ENCODE measurements at regions not wholly inside any gene's neighbourhood (a gene's known extent, or its start where the extent isn't known, plus 50 kb on each side); places are given as distances from the start of the nearest gene placed in this dataset.

DNA sequence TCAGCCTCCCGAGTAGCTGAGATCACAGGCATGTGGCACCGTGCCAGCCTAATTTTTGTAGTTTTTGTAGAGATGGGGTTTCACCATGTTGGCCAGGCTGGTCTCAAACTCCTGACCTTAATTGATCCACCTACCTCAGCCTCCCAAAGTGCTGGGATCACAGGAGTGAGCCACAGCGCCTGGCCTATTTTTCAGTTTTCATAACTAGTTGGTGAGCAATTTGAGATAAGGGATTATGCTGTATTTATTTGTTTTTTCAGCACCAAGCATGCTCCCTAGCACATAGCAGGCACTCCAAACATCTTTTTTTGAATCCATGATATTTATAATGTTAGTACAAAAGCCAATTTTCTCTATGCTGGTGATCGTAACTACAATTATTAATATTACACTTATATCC is 541.2 kb downstream of the SNAPC1 start:
- no peak for ATAC-seq
- no peak for DNase-seq

DNA sequence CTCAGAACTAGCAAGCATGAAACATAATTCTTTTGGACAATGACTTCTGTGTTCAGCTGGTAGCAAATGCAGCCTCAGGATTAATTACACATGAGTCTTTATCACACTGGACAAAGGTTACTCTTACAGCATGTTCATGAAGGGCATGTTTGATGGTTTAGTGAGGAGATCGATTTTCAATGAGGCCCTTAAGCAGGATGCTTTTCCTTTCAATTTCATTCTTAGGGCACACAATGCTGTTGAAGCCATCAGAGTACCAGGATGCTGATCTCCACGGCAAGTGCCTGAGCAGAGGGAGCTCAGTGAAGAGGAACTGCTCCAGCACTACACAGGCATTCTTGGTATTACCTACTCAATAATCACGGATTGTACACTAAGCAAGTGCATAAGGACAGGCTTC is 542.0 kb downstream of the SNAPC1 start:
- H3K27me3 Mint-ChIP-seq = no peaks in the 10 kb centered on the region
- no peaks in the 10 kb centered on the region for H3K36me3 Mint-ChIP-seq
- no peak for DNase-seq
- H3K27ac Mint-ChIP-seq = no peak overlapping the region
- CTCF ChIA-PET = no interaction called here
- no peaks in the 10 kb centered on the region for H3K9me3 Mint-ChIP-seq (ENCODE audit: low read depth)
- no peak for ATAC-seq
- no peak overlapping the region for H3K4me3 Mint-ChIP-seq
- H3K4me1 Mint-ChIP-seq = no peaks in the 10 kb centered on the region

More for the DNA sequence above, 541.2 kb downstream of the SNAPC1 start:
- Mint-ChIP-seq H3K4me1 (no peaks in the 10 kb centered on the region), H3K27me3 (no peaks in the 10 kb centered on the region), H3K36me3 (no peaks in the 10 kb centered on the region), H3K9me3 (ENCODE audit: low read depth) (no peaks in the 10 kb centered on the region), H3K4me3 (no peak overlapping the region), H3K27ac (no peak overlapping the region)
- CTCF ChIA-PET = no interaction called here

DNA sequence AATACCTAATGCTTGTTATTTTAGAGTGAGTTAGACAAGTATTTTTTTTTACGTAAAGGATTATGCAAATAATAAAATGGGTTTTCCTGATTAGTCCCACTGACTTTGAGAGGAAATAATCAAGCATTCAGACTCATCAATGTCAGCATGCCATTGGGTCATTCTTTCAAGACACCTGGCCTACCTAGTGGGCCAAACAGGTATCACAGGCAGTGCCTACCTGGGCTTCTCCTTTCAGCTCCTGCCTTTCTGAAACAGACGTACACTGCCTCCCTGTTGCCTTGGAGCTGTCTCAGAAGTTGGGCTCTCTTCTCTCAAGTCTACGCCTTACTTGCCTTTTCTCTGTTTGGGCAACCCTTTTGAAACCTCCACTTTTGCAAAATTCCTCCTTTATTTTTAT is 545.6 kb downstream of the SNAPC1 start:
- no peaks in the 10 kb centered on the region for H3K27me3 Mint-ChIP-seq
- CTCF ChIA-PET = no interaction called here
- no peaks in the 10 kb centered on the region for H3K36me3 Mint-ChIP-seq

DNA sequence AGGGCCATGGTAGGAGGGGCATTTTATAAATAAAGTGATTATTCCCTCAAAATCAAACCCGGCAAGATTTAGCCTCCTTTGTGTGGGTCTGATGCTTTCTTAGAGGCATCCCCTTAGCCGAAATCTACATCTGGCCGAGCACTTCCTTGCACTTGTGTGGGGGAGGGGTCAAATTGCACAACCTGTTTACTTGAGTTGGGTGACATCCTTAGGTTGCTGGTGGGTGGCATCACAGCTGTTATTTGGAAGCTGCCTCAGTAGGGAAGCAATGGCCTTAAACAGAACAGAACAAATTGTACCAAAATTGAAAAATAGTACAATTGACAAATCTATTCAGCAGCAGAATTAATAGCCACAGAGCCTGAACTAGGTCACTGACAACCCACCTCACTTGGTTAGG is 546.1 kb downstream of the SNAPC1 start:
- Mint-ChIP-seq H3K36me3 (no peaks in the 10 kb centered on the region), H3K9me3 (ENCODE audit: low read depth) (no peaks in the 10 kb centered on the region), H3K4me3 (no peak overlapping the region), H3K27ac (no peak overlapping the region), H3K4me1 (no peaks in the 10 kb centered on the region), H3K27me3 (no peaks in the 10 kb centered on the region)
- no peak for DNase-seq
- ATAC-seq = no peak
- CTCF ChIA-PET = no interaction called here

More for the DNA sequence above, 545.6 kb downstream of the SNAPC1 start:
- Mint-ChIP-seq H3K9me3 (ENCODE audit: low read depth) (no peaks in the 10 kb centered on the region), H3K4me1 (no peaks in the 10 kb centered on the region), H3K27ac (no peak overlapping the region), H3K4me3 (no peak overlapping the region)
- ATAC-seq (no peak), DNase-seq (no peak)

DNA sequence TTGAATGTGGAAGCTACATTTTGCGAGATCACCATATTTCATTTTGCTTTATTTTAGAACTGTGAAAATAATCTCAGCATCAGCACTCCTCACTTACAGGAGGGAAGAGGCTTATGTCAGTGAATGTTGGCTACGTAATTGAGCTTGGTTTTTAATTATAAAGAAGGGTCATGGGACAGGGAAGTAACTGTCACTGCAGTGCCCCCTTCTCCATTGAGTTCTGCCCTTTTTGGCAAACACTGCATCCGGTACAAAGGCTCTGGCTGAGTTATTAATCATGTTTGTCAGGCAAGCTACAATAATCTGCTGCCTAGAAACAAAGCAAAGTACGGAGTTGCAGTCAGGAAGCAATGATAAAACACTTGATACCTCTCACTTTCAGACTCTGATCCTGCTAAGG is 546.7 kb downstream of the SNAPC1 start:
- Mint-ChIP-seq H3K9me3 (ENCODE audit: low read depth) (no peaks in the 10 kb centered on the region), H3K4me1 (no peaks in the 10 kb centered on the region), H3K27me3 (no peaks in the 10 kb centered on the region), H3K36me3 (no peaks in the 10 kb centered on the region), H3K27ac (no peak overlapping the region), H3K4me3 (no peak overlapping the region)
- ATAC-seq (no peak), DNase-seq (no peak)
- CTCF ChIA-PET = no interaction called here

DNA sequence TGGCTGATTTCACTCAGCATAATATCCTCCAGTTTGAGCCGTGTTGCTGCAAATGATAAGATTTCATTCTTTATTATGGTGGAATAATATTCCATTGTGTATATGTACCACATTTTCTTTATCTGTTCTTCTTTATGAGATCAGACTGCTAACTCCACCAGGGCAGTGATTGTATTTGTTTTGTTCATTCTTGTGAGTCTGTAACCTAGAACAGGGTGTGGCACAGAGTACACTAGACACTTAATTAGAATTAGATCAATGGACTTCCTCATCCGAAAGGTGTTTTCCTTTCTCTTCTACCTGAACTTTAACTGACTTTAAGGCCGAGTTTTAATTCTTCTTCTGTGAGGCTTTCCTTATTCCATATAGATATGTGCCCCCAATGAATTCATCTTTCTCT is 551.0 kb downstream of the SNAPC1 start:
- Mint-ChIP-seq H3K4me3 (no peak overlapping the region), H3K27ac (no peak overlapping the region), H3K9me3 (ENCODE audit: low read depth) (no peaks in the 10 kb centered on the region), H3K27me3 (no peaks in the 10 kb centered on the region), H3K36me3 (no peaks in the 10 kb centered on the region), H3K4me1 (no peaks in the 10 kb centered on the region)
- CTCF ChIA-PET = no interaction called here
- no peak for DNase-seq
- ATAC-seq = no peak

DNA sequence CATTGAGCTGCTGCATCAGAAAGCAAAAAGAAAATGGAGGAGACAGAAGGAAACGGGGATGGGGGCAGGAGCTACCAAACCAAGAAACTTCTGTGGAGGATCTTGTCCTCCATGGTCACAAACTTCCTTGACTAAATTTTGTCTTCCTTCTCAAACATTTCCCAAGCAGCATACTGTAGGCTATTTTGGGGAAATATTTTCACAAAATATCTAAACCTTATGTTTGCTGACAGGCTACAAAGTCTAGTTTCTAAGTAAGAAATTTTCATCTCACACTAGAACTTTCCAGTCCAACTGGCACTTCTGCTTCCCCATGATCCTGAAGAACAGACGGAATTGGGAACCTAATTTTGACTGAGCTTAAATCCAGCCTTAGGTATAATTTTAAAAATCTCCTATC is 552.0 kb downstream of the SNAPC1 start:
- Mint-ChIP-seq H3K9me3 (ENCODE audit: low read depth) (no peaks in the 10 kb centered on the region), H3K27ac (no peak overlapping the region), H3K4me3 (no peak overlapping the region), H3K27me3 (no peaks in the 10 kb centered on the region), H3K36me3 (no peaks in the 10 kb centered on the region), H3K4me1 (no peaks in the 10 kb centered on the region)
- no peak for ATAC-seq
- DNase-seq = no peak
- CTCF ChIA-PET = no interaction called here

DNA sequence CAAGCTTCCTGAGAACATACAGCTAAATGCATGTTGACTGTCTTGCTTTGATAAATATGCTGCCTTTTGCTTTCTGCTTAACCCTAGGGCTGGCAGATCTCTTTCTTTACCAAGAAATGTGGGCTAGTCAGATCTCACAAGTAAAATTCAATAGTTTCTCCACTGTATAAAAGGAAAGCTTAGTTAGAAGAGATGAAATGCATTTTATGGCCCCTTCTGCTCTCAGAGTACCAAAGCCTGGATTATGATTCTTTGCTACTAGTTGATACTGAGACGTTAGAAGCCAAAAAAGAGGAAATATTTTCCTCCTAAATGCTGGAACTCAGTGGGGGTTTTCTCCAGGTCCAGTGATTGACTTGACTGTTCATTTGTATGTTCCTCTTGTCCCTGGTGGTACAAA is 552.7 kb downstream of the SNAPC1 start:
- Mint-ChIP-seq H3K4me3 (no peak overlapping the region), H3K36me3 (no peaks in the 10 kb centered on the region), H3K9me3 (ENCODE audit: low read depth) (no peaks in the 10 kb centered on the region), H3K27me3 (no peaks in the 10 kb centered on the region), H3K4me1 (no peaks in the 10 kb centered on the region), H3K27ac (no peak overlapping the region)
- CTCF ChIA-PET = no interaction called here
- ATAC-seq (no peak), DNase-seq (no peak)

DNA sequence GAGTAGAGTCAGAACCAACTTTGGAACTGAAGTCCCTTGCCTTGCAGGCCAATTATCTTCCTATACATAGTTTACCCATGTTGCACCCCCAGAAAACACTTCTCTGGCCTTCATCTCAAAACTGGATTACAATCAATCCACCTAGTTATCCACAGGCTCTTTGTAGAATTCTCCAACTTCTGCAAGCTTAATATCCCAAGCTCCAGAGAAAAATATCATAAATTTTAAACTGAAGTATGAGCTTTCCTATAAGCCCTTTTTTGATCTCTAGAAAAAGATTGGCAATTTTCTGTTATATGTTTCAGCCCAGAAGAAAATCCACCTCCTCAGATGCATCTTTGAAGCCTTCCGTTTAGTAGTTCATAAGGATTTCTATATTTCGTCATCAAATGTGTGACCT is 553.4 kb downstream of the SNAPC1 start:
- CTCF ChIA-PET = no interaction called here
- Mint-ChIP-seq H3K27ac (no peak overlapping the region), H3K9me3 (ENCODE audit: low read depth) (no peaks in the 10 kb centered on the region), H3K27me3 (no peaks in the 10 kb centered on the region), H3K4me3 (no peak overlapping the region), H3K4me1 (no peaks in the 10 kb centered on the region), H3K36me3 (no peaks in the 10 kb centered on the region)
- ATAC-seq (no peak), DNase-seq (no peak)

DNA sequence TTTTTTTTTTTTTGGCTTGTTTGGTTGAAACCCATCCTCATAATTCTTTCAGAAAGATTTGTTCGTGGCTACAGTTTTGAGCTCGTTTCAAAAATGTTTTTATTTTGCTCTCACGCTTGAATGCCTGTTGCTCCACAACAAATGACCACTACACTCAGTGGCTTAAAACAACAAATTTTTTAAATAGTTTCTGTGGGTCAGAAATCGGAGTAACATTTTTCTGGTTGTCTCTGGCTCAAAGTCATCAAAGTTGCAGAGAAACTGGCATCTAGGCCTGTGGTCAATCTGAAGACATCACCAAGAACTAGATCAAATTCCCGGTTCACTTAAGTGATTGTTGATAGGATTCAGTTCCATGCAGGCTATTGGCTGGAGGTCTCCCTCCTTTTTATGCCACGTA is 560.0 kb downstream of the SNAPC1 start:
- Mint-ChIP-seq H3K36me3 (no peaks in the 10 kb centered on the region), H3K9me3 (ENCODE audit: low read depth) (peaks cover 3% of the 10 kb centered on the region), H3K27me3 (no peaks in the 10 kb centered on the region), H3K27ac (no peak overlapping the region), H3K4me3 (no peak overlapping the region), H3K4me1 (no peaks in the 10 kb centered on the region)
- ATAC-seq (no peak), DNase-seq (no peak)
- CTCF ChIA-PET = no interaction called here

DNA sequence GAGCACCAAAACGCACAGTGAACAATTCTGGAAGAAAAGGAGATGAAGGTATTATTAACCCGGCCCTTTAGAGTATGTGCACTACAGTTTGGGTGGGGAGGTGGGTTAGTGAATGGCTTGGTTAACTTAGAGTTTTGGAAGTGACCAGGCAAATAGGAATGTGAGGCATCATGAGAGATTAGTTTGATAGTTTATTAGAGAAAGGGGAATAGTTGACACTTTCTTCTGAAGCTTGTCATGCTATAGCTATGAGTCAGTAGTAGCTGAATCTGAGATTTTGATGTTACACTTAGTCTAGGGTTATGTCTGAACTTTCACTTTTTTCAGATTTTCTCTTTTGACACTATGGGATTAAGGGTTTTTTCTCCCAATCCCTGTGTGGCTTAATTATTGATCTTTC is 567.2 kb downstream of the SNAPC1 start:
- Mint-ChIP-seq H3K27ac (no peak overlapping the region), H3K4me3 (no peak overlapping the region), H3K36me3 (no peaks in the 10 kb centered on the region), H3K9me3 (ENCODE audit: low read depth) (no peaks in the 10 kb centered on the region), H3K4me1 (no peaks in the 10 kb centered on the region), H3K27me3 (no peaks in the 10 kb centered on the region)
- CTCF ChIA-PET = no interaction called here
- DNase-seq (no peak), ATAC-seq (no peak)

DNA sequence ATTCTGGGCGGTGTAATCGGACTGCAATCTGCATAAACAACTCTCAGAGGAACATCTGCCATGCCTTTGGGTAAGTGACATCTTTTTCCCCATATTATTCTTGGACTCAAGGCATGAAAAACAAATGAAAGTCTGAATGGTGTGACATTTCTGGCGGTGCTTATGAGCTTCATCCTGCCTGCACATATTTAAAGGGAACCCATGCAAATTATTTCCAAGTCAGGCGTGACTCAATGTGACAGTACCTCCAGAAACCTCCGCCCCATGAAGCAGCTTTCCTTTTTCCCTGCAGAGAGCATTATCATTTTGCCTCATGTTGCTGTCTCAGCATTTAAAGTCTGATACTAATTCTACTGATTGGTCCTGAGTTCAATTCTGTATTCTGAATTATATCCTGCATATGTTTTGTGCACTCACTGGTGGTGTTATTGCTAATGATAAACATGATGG is 585.4 kb downstream of the SNAPC1 start:
- Mint-ChIP-seq H3K36me3 (no peaks in the 10 kb centered on the region), H3K4me1 (no peaks in the 10 kb centered on the region), H3K27me3 (no peaks in the 10 kb centered on the region), H3K27ac (no peak overlapping the region), H3K4me3 (no peak overlapping the region), H3K9me3 (ENCODE audit: low read depth) (peaks cover 5% of the 10 kb centered on the region)
- CTCF ChIA-PET = no interaction called here
- ATAC-seq (no peak), DNase-seq (no peak)

DNA sequence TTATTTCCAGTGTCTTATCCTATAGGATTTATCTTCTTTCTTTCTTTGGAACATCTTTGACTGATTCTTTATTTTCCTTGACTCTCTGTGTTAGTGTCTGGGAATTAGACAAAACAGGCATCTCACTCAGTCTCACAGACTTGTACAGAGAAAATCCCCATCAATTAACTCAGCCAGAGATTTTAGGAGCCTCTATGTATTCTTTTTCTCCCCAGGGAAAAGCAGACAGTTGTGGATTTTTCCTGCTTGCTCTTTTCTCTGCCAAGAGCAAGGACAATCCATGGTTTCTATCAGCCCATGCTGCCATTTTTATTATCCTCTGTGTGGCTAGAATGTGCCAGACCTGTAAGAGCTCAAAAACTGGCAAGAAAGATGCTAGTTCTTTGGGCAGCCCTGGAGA is 595.1 kb downstream of the SNAPC1 start:
- CTCF ChIA-PET = no interaction called here
- DNase-seq (no peak), ATAC-seq (no peak)
- no peak overlapping the region for H3K27ac Mint-ChIP-seq
- peaks cover 11% of the 10 kb centered on the region for H3K9me3 Mint-ChIP-seq (ENCODE audit: low read depth)
- H3K4me1 Mint-ChIP-seq = no peaks in the 10 kb centered on the region
- H3K4me3 Mint-ChIP-seq = no peak overlapping the region
- H3K36me3 Mint-ChIP-seq = no peaks in the 10 kb centered on the region
- no peaks in the 10 kb centered on the region for H3K27me3 Mint-ChIP-seq

DNA sequence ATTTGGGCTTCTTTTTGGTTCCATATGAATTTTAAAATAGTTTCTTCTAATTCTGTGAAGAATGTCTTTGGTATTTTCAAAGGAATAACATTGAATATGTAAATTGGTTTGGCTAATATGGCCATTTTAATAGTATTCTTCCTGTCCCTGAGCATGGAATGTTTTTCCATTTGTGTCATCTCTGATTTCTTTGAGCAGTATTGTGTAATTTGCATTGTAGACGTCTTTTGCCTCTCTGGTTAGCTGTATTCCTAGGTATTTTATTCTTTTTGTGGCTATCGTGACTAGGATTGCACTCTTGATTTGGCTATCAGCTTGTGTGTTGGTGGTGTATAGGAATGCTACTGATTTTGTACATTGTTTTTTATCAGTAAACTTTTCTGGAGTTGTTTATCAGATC is 601.9 kb downstream of the SNAPC1 start:
- Mint-ChIP-seq H3K4me1 (no peaks in the 10 kb centered on the region), H3K4me3 (no peak overlapping the region), H3K27me3 (no peaks in the 10 kb centered on the region), H3K27ac (no peak overlapping the region), H3K9me3 (ENCODE audit: low read depth) (peaks cover 10% of the 10 kb centered on the region), H3K36me3 (no peaks in the 10 kb centered on the region)
- no peak for DNase-seq
- CTCF ChIA-PET = no interaction called here
- no peak for ATAC-seq

DNA sequence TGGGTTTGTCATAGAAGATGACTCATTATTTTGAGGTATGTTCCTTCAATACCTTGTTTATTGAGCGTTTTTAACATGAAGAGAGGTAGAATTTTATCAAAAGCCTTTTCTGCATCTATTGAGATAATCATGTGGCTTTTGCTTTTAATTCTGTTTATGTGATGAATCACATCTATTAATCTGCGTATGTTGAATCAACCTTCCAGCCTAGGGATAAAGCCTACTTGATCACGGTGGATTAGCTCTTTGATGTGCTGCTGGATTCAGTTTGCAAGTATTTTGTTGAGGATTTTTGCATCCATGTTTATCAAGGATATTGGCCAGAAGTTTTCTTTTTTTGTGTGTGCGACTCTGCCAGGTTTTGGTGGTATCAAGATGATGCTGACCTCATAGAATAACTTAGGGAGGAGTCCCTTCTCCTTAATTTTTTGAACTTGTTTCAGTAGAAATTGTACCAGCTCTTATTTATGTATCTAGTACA is 602.6 kb downstream of the SNAPC1 start:
- Mint-ChIP-seq H3K9me3 (ENCODE audit: low read depth) (peaks cover 10% of the 10 kb centered on the region), H3K27ac (no peak overlapping the region), H3K4me1 (no peaks in the 10 kb centered on the region), H3K4me3 (no peak overlapping the region), H3K36me3 (no peaks in the 10 kb centered on the region), H3K27me3 (no peaks in the 10 kb centered on the region)
- ATAC-seq (no peak), DNase-seq (no peak)
- CTCF ChIA-PET = no interaction called here

Measured in activated CD8-positive, alpha-beta memory T cell treated with anti-CD3 and anti-CD28 coated beads, Interleukin-2, amount 10 ng/mL, durations not matched to agents 7 days and 5 days (primary cell).